H9 (cell line): ENCODE measurements at regions not wholly inside any gene's neighbourhood (a gene's known extent, or its start where the extent isn't known, plus 50 kb on each side); places are given as distances from the start of the nearest gene placed in this dataset.

Experiments
- DNase-seq: peaks from one replicate; pipeline ENCODE4 v3.0.0-alpha.2; 2017
- H2AFZ ChIP-seq: one replicate; pipeline ENCODE4 v1.6.1; 2013; ENCODE audit warnings: mild to moderate bottlenecking, low read length, control low read depth, moderate library complexity
- H2AK5ac ChIP-seq: 2 replicates; pipeline ENCODE4 v1.6.1; 2013; ENCODE audit warnings: low read length, control low read depth, mixed read lengths; ENCODE audit not compliant: insufficient read length
- H2BK120ac ChIP-seq: one replicate; pipeline ENCODE4 v1.6.1; 2013; ENCODE audit warnings: low read depth, mild to moderate bottlenecking, low read length, control low read depth, inconsistent platforms; ENCODE audit not compliant: poor library complexity, severe bottlenecking
- H2BK12ac ChIP-seq: 2 replicates; pipeline ENCODE4 v1.6.1; 2013; ENCODE audit warnings: low read length, control low read depth, mixed read lengths, low read depth; ENCODE audit not compliant: insufficient read length
- H2BK15ac ChIP-seq: 2 replicates; pipeline ENCODE4 v1.6.1; 2013; ENCODE audit warnings: low read depth, low read length, control low read depth
- H2BK20ac ChIP-seq: one replicate; pipeline ENCODE4 v1.6.1; 2013; ENCODE audit warnings: low read depth, mild to moderate bottlenecking, low read length, control low read depth, inconsistent platforms; ENCODE audit not compliant: poor library complexity, severe bottlenecking
- H2BK5ac ChIP-seq: 2 replicates; pipeline ENCODE4 v1.6.1; 2013; ENCODE audit warnings: low read length, control low read depth, mixed read lengths; ENCODE audit not compliant: insufficient read length
- H3K14ac ChIP-seq: 2 replicates; pipeline ENCODE4 v1.6.1; 2013; ENCODE audit warnings: low read length, control low read depth; ENCODE audit not compliant: insufficient read depth
- H3K18ac ChIP-seq: 2 replicates; pipeline ENCODE4 v1.6.1; 2013; ENCODE audit warnings: low read depth, mild to moderate bottlenecking, mixed read lengths, low read length, control low read depth; ENCODE audit not compliant: insufficient read length
- H3K23ac ChIP-seq: 2 replicates; pipeline ENCODE4 v1.6.1; 2013; ENCODE audit warnings: low read length, control low read depth, mixed read lengths, low read depth; ENCODE audit not compliant: insufficient read length
- H3K23me2 ChIP-seq: 2 replicates; pipeline ENCODE4 v1.6.1; 2013; ENCODE audit warnings: low read depth, mild to moderate bottlenecking, mixed read lengths, low read length, control low read depth; ENCODE audit not compliant: insufficient read length, poor library complexity, severe bottlenecking
- H3K27ac ChIP-seq: 2 replicates; pipeline ENCODE4 v1.5.1; 2013; ENCODE audit warnings: low read length, control low read depth, mixed read lengths, low read depth; ENCODE audit not compliant: insufficient read length
- H3K27me3 ChIP-seq: 2 replicates; pipeline ENCODE4 v1.6.1; 2013; ENCODE audit warnings: low read length, control low read depth, inconsistent platforms; ENCODE audit not compliant: insufficient read depth
- H3K4ac ChIP-seq: 2 replicates; pipeline ENCODE4 v1.6.1; 2013; ENCODE audit warnings: low read depth, mild to moderate bottlenecking, control low read depth, inconsistent platforms, low read length, moderate library complexity
- H3K4me1 ChIP-seq: 2 replicates; pipeline ENCODE4 v1.6.1; 2013; ENCODE audit warnings: low read length, control low read depth, inconsistent platforms; ENCODE audit not compliant: insufficient read depth
- H3K4me2 ChIP-seq: 2 replicates; pipeline ENCODE4 v1.6.1; 2013; ENCODE audit warnings: low read length, control low read depth, mixed read lengths; ENCODE audit not compliant: insufficient read length, insufficient read depth
- H3K56ac ChIP-seq: 2 replicates; pipeline ENCODE4 v1.6.1; 2013; ENCODE audit warnings: low read depth, mild to moderate bottlenecking, mixed read lengths, low read length, control low read depth; ENCODE audit not compliant: insufficient read length
- H3K79me1 ChIP-seq: 2 replicates; pipeline ENCODE4 v1.6.1; 2013; ENCODE audit warnings: low read depth, mild to moderate bottlenecking, moderate library complexity, low read length, control low read depth, inconsistent platforms; ENCODE audit not compliant: insufficient read depth, poor library complexity, severe bottlenecking
- H3K79me2 ChIP-seq: 2 replicates; pipeline ENCODE4 v1.6.1; 2013; ENCODE audit warnings: low read length, control low read depth, inconsistent platforms; ENCODE audit not compliant: insufficient read depth
- H3K9ac ChIP-seq: 2 replicates; pipeline ENCODE4 v1.6.1; 2013; ENCODE audit warnings: low read length, control low read depth, mixed read lengths; ENCODE audit not compliant: insufficient read length; ENCODE audit errors: extremely low read depth
- H3K9me3 ChIP-seq: one replicate; pipeline ENCODE4 v1.6.1; 2013; ENCODE audit warnings: low read depth, low read length, inconsistent platforms; ENCODE audit not compliant: control insufficient read depth
- H3T11ph ChIP-seq: one replicate; pipeline ENCODE4 v1.6.1; 2013; ENCODE audit warnings: mild to moderate bottlenecking, low read length, control low read depth, inconsistent platforms
- H4K20me1 ChIP-seq: one replicate; pipeline ENCODE4 v1.6.1; 2013; ENCODE audit not compliant: control insufficient read depth, insufficient read length, insufficient read depth
- H4K5ac ChIP-seq: 2 replicates; pipeline ENCODE4 v1.6.1; 2013; ENCODE audit warnings: low read depth, mild to moderate bottlenecking, mixed read lengths, low read length, control low read depth; ENCODE audit not compliant: insufficient read length
- H4K8ac ChIP-seq: replicated peaks from 2 replicates; pipeline ENCODE4 v1.6.1; 2013; ENCODE audit warnings: low read length, control low read depth, mixed read lengths, low read depth; ENCODE audit not compliant: insufficient read length
- H4K91ac ChIP-seq: 2 replicates; pipeline ENCODE4 v1.6.1; 2013; ENCODE audit warnings: low read depth, mild to moderate bottlenecking, moderate library complexity, mixed read lengths, low read length, control low read depth; ENCODE audit not compliant: insufficient read length
- H3K27ac Mint-ChIP-seq, 3 experiments: 2 replicates in 2 of 3; 3 replicates in 1 of 3; pipeline ENCODE4 v1.8.0; 2020 to 2021; ENCODE audit warnings: mixed read lengths in 3 of 3, mild to moderate bottlenecking in 1 of 3, moderate library complexity in 1 of 3
- H3K27me3 Mint-ChIP-seq: 2 replicates; pipeline ENCODE4 v1.8.0; 2021; ENCODE audit warnings: low read depth, mild to moderate bottlenecking, moderate library complexity, mixed read lengths
- H3K36me3 Mint-ChIP-seq, 3 experiments: 2 replicates in 2 of 3; 3 replicates in 1 of 3; pipeline ENCODE4 v1.8.0; 2020 to 2021; ENCODE audit warnings: low read depth in 3 of 3, mixed read lengths in 3 of 3; ENCODE audit not compliant: insufficient read depth in 1 of 3
- H3K4me1 Mint-ChIP-seq, 2 experiments: 2 replicates each; pipeline ENCODE4 v1.8.0; 2020; ENCODE audit warnings: mixed read lengths in 2 of 2
- H3K4me3 Mint-ChIP-seq, 2 experiments: 2 replicates in 1 of 2; 3 replicates in 1 of 2; pipeline ENCODE4 v1.8.0; 2020 to 2021; ENCODE audit warnings: mild to moderate bottlenecking in 2 of 2, mixed read lengths in 2 of 2, moderate library complexity in 1 of 2
- H3K9me3 Mint-ChIP-seq, 2 experiments: 2 replicates in 1 of 2; 3 replicates in 1 of 2; pipeline ENCODE4 v1.8.0; 2020; ENCODE audit warnings: mild to moderate bottlenecking in 2 of 2, mixed read lengths in 2 of 2, moderate library complexity in 1 of 2
- CTCF ChIP-seq: fragments of 200-600 bp; sonication (generic); conservative IDR thresholded peaks from 3 replicates; pipeline ENCODE4 v1.8.0; 2021; ENCODE audit warnings: antibody characterized with exemption, mild to moderate bottlenecking

GRCh38 chr3:80238152-80238551 is 470.4 kb upstream of the ROBO1 start:
- Histone ChIP-seq H3K27me3 (no peaks in the 10 kb centered on the region), H3K27ac (no peak overlapping the region), H2BK5ac (no peak overlapping the region), H3K4me1 (no peaks in the 10 kb centered on the region; the same call in 1 of the 2 replicates), H4K91ac (no peak overlapping the region), H3K14ac (no peak overlapping the region), H2BK120ac (no peak overlapping the region), H3K18ac (no peak overlapping the region), H3K9ac (no peak overlapping the region), H4K8ac (no peak overlapping the region), H3K23me2 (no peaks in the 10 kb centered on the region), H3T11ph (no peak overlapping the region), H3K79me2 (no peaks in the 10 kb centered on the region), H2AFZ (no peak overlapping the region), H2BK12ac (no peak overlapping the region), H3K4ac (no peak overlapping the region), H4K5ac (no peak overlapping the region), H3K9me3 (no peaks in the 10 kb centered on the region), H2BK20ac (no peak overlapping the region), H4K20me1 (no peaks in the 10 kb centered on the region), H3K56ac (no peak overlapping the region), H3K79me1 (no peaks in the 10 kb centered on the region), H2AK5ac (no peak overlapping the region), H2BK15ac (no peak overlapping the region), H3K23ac (no peak overlapping the region), H3K4me2 (no peak overlapping the region)
- no peak overlapping the region for H3K27ac Mint-ChIP-seq
- H3K4me3 Mint-ChIP-seq = no peak overlapping the region
- no peaks in the 10 kb centered on the region for H3K36me3 Mint-ChIP-seq
- H3K4me1 Mint-ChIP-seq = peaks cover 21% of the 10 kb centered on the region in 2 experiments
- TF ChIP-seq CTCF = no peak
- no peaks in the 10 kb centered on the region for H3K9me3 Mint-ChIP-seq
- H3K27me3 Mint-ChIP-seq = no peaks in the 10 kb centered on the region
- DNase-seq = no peak
